ENCODE measurements at regions not wholly inside any gene's neighbourhood (a gene's known extent, or its start where the extent isn't known, plus 50 kb on each side); places are given as distances from the start of the nearest gene placed in this dataset.

GRCh38 chr5:133876266-133876665 lies 92.2 kb downstream of the C5orf15 start:
- TF ChIP-seq TEAD4 (IDR thresholded peaks at IDR 0.05; ENCODE audit: low read depth, low read length): no peak
- TF ChIP-seq, protein P1, sequence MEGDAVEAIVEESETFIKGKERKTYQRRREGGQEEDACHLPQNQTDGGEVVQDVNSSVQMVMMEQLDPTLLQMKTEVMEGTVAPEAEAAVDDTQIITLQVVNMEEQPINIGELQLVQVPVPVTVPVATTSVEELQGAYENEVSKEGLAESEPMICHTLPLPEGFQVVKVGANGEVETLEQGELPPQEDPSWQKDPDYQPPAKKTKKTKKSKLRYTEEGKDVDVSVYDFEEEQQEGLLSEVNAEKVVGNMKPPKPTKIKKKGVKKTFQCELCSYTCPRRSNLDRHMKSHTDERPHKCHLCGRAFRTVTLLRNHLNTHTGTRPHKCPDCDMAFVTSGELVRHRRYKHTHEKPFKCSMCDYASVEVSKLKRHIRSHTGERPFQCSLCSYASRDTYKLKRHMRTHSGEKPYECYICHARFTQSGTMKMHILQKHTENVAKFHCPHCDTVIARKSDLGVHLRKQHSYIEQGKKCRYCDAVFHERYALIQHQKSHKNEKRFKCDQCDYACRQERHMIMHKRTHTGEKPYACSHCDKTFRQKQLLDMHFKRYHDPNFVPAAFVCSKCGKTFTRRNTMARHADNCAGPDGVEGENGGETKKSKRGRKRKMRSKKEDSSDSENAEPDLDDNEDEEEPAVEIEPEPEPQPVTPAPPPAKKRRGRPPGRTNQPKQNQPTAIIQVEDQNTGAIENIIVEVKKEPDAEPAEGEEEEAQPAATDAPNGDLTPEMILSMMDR (IDR thresholded peaks at IDR 0.05; ENCODE audit: control extremely low read depth in 1 of 3, insufficient read depth in 1 of 3, low read depth in 1 of 3, low read length in 3 of 3): no peak
- TF ChIP-seq SIN3A (conservative IDR thresholded peaks at IDR 0.05 in 1 of 2, IDR thresholded peaks at IDR 0.05 in 1 of 2; ENCODE audit: low read depth in 1 of 2, low read length in 2 of 2): no peak
- no peak for TF ChIP-seq KDM5A (IDR thresholded peaks at IDR 0.05; ENCODE audit: low read length)
- no peak for TF ChIP-seq POLR2AphosphoS5 (IDR thresholded peaks at IDR 0.05; ENCODE audit: low read depth, low read length)
- no peak for TF ChIP-seq NRF1 (IDR thresholded peaks at IDR 0.05; ENCODE audit: low read depth, low read length)
- no peak for TF ChIP-seq CHD1 (IDR thresholded peaks at IDR 0.05; ENCODE audit: low read depth, low read length)
- TF ChIP-seq MAX (IDR thresholded peaks at IDR 0.05): no peak
- no peak for TF ChIP-seq RNF2 (IDR thresholded peaks at IDR 0.05; ENCODE audit: borderline replicate concordance, low read depth, low read length, missing control alignments, poor library complexity, severe bottlenecking)
- TF ChIP-seq EZH2 (IDR thresholded peaks at IDR 0.05; ENCODE audit: low read depth, low read length, severe bottlenecking): no peak
- TF ChIP-seq RAD21 (IDR thresholded peaks at IDR 0.05 in 1 of 2, conservative IDR thresholded peaks at IDR 0.05 in 1 of 2; ENCODE audit: low read depth in 2 of 2, low read length in 2 of 2): no peak
- TF ChIP-seq SP2 (IDR thresholded peaks at IDR 0.05; ENCODE audit: low read length): no peak
